ENCODE measurements at regions not wholly inside any gene's neighbourhood (a gene's known extent, or its start where the extent isn't known, plus 50 kb on each side); places are given as distances from the start of the nearest gene placed in this dataset.

DNA sequence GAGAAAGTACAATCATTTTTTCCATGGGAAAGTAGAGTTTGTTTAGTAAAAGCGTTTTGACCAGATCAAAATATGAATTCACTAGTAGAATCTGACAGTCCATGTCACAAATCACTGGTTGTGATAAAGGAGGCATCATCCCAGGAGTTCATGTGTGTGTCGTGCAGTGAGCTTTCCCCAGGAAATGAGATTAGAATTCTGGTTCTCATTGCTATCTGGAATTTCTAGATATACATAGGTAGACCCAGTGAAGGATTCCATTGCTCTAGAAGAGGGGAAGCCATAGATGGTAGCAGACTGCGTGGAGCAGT lies 206.6 kb downstream of the NCK2 start:
- TF ChIP-seq CHD1 (IDR thresholded peaks at IDR 0.05; ENCODE audit: low read depth, low read length) (no peak), RAD21 (IDR thresholded peaks at IDR 0.05; ENCODE audit: low read length) (no peak), SMC3 (IDR thresholded peaks at IDR 0.05; ENCODE audit: low read depth, low read length) (no peak), RFX5 (IDR thresholded peaks at IDR 0.05; ENCODE audit: low read depth, low read length) (no peak), POLR2A (IDR thresholded peaks at IDR 0.05; ENCODE audit: low read depth, low read length) (no peak)
- TF ChIP-seq, protein P1, sequence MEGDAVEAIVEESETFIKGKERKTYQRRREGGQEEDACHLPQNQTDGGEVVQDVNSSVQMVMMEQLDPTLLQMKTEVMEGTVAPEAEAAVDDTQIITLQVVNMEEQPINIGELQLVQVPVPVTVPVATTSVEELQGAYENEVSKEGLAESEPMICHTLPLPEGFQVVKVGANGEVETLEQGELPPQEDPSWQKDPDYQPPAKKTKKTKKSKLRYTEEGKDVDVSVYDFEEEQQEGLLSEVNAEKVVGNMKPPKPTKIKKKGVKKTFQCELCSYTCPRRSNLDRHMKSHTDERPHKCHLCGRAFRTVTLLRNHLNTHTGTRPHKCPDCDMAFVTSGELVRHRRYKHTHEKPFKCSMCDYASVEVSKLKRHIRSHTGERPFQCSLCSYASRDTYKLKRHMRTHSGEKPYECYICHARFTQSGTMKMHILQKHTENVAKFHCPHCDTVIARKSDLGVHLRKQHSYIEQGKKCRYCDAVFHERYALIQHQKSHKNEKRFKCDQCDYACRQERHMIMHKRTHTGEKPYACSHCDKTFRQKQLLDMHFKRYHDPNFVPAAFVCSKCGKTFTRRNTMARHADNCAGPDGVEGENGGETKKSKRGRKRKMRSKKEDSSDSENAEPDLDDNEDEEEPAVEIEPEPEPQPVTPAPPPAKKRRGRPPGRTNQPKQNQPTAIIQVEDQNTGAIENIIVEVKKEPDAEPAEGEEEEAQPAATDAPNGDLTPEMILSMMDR (conservative IDR thresholded peaks at IDR 0.05; ENCODE audit: low read depth, low read length) = no peak
